Epithelial cell of esophagus (primary cell): ENCODE measurements at regions not wholly inside any gene's neighbourhood (a gene's known extent, or its start where the extent isn't known, plus 50 kb on each side); places are given as distances from the start of the nearest gene placed in this dataset.
"Not testable (repeated sequence)": the region's sequence is repeated elsewhere in the genome, so short reads cannot be mapped to it uniquely, and the experiment has no call there.

ENCODE experiments used
- DNase-seq: peaks from one replicate; pipeline ENCODE4 v3.0.0; 2010; ENCODE audit warnings: low read depth
- H3K4me3 ChIP-seq: 2 replicates; pipeline ENCODE4 v1.5.1; 2011; ENCODE audit warnings: mild to moderate bottlenecking, low read length, control low read depth
- TF ChIP-seq, protein P1 (sequence below): IDR thresholded peaks from 2 replicates; pipeline ENCODE4 v1.5.1; 2011; ENCODE audit warnings: low read depth, mild to moderate bottlenecking, low read length, control low read depth, inconsistent platforms; ENCODE audit not compliant: insufficient read depth; ENCODE audit errors: missing control alignments

DNA sequence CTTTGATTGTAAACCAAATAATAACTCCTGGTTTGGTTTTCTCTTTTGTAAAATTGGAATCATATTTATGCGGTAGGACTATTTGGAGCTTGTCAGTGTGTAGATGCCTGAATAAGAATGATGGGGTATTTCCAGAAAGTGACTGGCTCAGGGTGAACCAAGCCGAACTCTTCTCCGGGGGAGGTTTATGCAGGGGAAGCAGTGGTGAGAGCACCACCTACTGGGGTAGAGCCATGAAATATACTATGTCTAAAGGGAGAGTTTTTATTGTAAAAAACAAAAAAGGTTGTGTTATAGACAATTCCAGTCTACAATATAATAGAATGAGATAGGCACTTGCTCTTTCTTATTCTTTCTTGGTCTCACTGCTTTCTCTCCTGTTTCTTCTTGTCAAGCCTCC is 222.9 kb upstream of the SLC16A7 start:
- DNase-seq: peak; percentile 42
- H3K4me3 ChIP-seq: no peak overlapping the region
- TF ChIP-seq, protein P1, sequence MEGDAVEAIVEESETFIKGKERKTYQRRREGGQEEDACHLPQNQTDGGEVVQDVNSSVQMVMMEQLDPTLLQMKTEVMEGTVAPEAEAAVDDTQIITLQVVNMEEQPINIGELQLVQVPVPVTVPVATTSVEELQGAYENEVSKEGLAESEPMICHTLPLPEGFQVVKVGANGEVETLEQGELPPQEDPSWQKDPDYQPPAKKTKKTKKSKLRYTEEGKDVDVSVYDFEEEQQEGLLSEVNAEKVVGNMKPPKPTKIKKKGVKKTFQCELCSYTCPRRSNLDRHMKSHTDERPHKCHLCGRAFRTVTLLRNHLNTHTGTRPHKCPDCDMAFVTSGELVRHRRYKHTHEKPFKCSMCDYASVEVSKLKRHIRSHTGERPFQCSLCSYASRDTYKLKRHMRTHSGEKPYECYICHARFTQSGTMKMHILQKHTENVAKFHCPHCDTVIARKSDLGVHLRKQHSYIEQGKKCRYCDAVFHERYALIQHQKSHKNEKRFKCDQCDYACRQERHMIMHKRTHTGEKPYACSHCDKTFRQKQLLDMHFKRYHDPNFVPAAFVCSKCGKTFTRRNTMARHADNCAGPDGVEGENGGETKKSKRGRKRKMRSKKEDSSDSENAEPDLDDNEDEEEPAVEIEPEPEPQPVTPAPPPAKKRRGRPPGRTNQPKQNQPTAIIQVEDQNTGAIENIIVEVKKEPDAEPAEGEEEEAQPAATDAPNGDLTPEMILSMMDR: peak; percentile 45

DNA sequence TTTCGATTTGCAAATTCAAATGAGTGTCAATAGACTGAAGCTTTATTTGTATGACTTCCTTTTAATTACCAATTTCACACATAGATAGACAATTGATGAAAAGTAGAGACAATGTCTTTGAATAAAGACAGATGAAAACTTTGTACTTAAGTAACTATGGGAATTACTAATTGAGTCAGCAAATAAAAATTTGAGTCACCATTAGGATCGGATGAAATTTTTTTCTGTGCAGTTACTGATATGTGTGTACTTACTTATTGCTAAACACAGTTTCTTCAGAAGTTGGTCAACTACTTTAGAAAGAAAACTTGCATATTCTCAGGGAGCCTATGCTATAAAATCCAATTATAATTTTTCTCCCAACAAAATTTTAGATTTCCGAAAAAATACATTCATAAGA is 224.9 kb upstream of the SLC16A7 start:
- H3K4me3 ChIP-seq: no peak overlapping the region
- TF ChIP-seq, protein P1: no peak
- DNase-seq: no peak

DNA sequence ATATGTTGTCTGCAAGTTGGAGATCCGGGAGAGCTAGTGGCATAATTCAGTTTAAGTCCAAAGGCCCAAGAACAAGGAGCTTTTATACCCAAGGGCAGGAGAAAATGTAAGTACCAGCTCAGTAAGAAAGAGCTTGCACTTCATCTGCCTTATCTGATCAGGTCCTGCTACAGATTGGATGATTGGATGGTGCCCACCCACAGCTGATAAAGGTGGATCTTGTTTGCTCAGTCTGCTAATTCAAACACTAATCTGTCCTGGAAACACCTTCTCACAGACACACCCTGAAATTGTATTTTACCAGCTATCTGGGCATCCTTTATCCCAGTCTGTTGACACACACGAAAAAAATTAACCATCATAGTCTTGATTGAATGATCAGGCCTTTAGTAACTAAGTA is 230.7 kb upstream of the SLC16A7 start:
- TF ChIP-seq, protein P1: no peak

DNA sequence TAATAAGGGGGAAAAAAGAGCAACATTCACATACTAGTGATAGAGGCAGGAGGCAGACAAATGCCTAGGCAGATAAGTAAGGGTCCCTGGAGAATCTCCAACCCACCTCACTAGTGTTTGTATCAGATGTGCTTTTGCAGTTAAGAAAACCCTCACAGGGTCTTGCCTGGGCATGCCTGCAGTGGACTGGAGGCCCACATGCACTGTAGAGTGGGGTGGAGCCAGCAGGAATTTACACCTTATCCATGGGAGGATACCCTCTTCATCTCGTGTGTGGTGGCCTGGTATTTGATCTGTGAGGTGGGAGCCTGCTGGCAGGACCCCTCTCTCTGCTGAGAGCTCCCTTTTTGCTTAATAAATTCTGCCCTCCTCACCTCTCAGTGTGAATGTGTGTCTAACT is 238.0 kb upstream of the SLC16A7 start:
- peak; percentile 60 for DNase-seq
- no peak overlapping the region for H3K4me3 ChIP-seq
- TF ChIP-seq, protein P1: no peak

More for the DNA sequence above, 230.7 kb upstream of the SLC16A7 start:
- H3K4me3 ChIP-seq: no peak overlapping the region
- no peak for DNase-seq

DNA sequence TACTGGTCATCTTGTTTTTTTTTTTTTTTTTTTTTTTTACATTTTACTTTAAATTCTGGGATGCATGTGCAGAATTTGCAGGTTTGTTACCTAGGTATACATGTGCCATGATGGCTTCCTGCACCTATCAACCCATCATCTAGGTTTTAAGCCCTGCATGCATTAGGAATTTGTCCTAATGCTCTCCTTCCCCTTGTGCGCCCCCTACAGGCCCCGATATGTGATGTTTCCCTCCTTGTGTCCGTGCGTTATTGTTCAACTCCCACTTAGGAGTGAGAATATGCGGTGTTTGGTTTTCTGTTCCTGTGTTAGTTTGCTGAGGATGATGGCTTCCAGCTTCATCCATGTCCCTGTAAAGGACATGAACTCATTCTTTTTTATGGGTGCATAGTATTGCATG is 249.6 kb upstream of the SLC16A7 start:
- TF ChIP-seq, protein P1: peak; percentile 16
- DNase-seq, H3K4me3 ChIP-seq: not testable (repeated sequence)

DNA sequence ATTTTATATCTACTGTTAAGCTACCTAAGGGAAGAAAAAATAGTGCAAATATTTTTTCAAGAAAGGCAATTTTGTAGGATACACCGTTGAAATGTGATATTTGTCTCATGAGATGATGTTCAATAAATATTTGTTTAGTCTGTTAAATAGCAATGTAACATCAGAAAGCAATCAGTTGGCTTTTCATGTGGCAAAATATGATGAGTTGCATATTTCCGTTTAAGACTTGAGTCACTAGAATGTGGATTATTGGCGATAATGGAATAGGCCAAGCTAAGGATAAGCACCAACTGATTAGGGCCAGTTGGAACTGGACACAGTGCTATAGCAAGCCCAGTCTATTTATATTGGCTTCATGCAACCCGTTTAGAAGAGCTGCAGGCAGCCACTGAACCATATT is 250.4 kb upstream of the SLC16A7 start:
- no peak overlapping the region for H3K4me3 ChIP-seq
- TF ChIP-seq, protein P1: no peak
- no peak for DNase-seq

DNA sequence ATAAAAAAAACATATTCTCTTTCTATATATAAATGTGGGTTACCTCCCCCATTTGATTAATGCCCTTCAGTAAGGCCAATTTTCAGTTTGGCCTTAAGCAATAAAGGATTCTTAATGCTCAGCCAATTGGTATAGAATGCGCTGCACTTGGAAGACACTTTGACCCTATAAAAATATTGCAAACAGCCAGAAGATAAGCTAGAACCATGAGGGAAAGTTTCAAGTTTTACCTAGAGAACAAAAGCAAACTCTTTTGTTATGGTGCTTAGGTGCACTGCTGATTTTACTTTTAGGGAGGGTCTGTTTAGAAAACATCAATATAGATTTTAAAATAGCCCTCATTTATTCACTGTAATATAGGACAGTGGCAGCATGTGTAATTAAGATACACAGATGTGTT is 251.6 kb upstream of the SLC16A7 start:
- no peak overlapping the region for H3K4me3 ChIP-seq
- no peak for DNase-seq
- TF ChIP-seq, protein P1: no peak
